Fibroblast of lung (primary cell): ENCODE measurements at regions not wholly inside any gene's neighbourhood (a gene's known extent, or its start where the extent isn't known, plus 50 kb on each side); places are given as distances from the start of the nearest gene placed in this dataset.
A peak's percentile ranks its signal among the peaks of the same experiment; 100 is the strongest.

Source experiments
- DNase-seq, 2 donors: peaks; one replicate each; pipeline versions ENCODE4 v3.0.0 to v3.0.0-alpha.2; 2010; ENCODE audit warnings: low read depth in 2 of 2
- H2AFZ ChIP-seq: 2 replicates; pipeline ENCODE4 v1.5.1; 2012; ENCODE audit warnings: low read length, control low read depth, inconsistent platforms
- H3K27ac ChIP-seq: 2 replicates; pipeline ENCODE4 v1.5.1; 2011; ENCODE audit warnings: low read length, control low read depth; ENCODE audit not compliant: insufficient read depth
- H3K27me3 ChIP-seq: 2 replicates; pipeline ENCODE4 v1.5.1; 2011; ENCODE audit warnings: mild to moderate bottlenecking, low read length; ENCODE audit not compliant: control insufficient read depth, insufficient read depth
- H3K36me3 ChIP-seq: 2 replicates; pipeline ENCODE4 v1.5.1; 2011; ENCODE audit warnings: low read length; ENCODE audit not compliant: control insufficient read depth, insufficient read depth
- H3K4me1 ChIP-seq: 2 replicates; pipeline ENCODE4 v1.5.1; 2011; ENCODE audit warnings: low read length; ENCODE audit not compliant: control insufficient read depth, insufficient read depth; ENCODE audit errors: extremely low read depth
- H3K4me2 ChIP-seq: 2 replicates; pipeline ENCODE4 v1.5.1; 2011; ENCODE audit warnings: low read length, control low read depth; ENCODE audit not compliant: insufficient read depth; ENCODE audit errors: extremely low read depth
- H3K4me3 ChIP-seq, 4 experiments: fragments of 200-600 bp in 1 of 4; sonication (generic) in 1 of 4; replicated peaks in 1 of 4; 2 replicates each; pipeline ENCODE4 v1.5.1; 2011 to 2016; ENCODE audit warnings: low read length in 4 of 4, low read depth in 3 of 4, mild to moderate bottlenecking in 3 of 4, control low read depth in 2 of 4, inconsistent platforms in 1 of 4, mixed read lengths in 1 of 4; ENCODE audit not compliant: insufficient read depth in 1 of 4; ENCODE audit errors: control extremely low read depth in 1 of 4
- H3K79me2 ChIP-seq: 2 replicates; pipeline ENCODE4 v1.5.1; 2012; ENCODE audit warnings: mild to moderate bottlenecking, low read length, inconsistent platforms; ENCODE audit not compliant: control insufficient read depth, insufficient read depth
- H3K9ac ChIP-seq: 2 replicates; pipeline ENCODE4 v1.5.1; 2011; ENCODE audit warnings: mild to moderate bottlenecking, low read length, control low read depth; ENCODE audit not compliant: insufficient read depth
- H3K9me3 ChIP-seq: 2 replicates; pipeline ENCODE4 v1.5.1; 2012; ENCODE audit warnings: low read depth, low read length; ENCODE audit not compliant: control insufficient read depth, insufficient read depth
- H4K20me1 ChIP-seq: 2 replicates; pipeline ENCODE4 v1.5.1; 2011; ENCODE audit warnings: low read length; ENCODE audit not compliant: control insufficient read depth, insufficient read depth; ENCODE audit errors: extremely low read depth
- CTCF ChIP-seq, 2 donors: IDR thresholded peaks in 1 of 2; conservative IDR thresholded peaks in 1 of 2; 1 replicate in 1 of 2; 2 replicates in 1 of 2; pipeline ENCODE4 v1.5.1; 2011 to 2012; ENCODE audit warnings: low read length in 2 of 2, control low read depth in 1 of 2, inconsistent platforms in 1 of 2, low read depth in 1 of 2, mild to moderate bottlenecking in 1 of 2
- EZH2 ChIP-seq: IDR thresholded peaks from 2 replicates; pipeline ENCODE4 v1.5.1; 2012; ENCODE audit warnings: low read length, control low read depth, mild to moderate bottlenecking; ENCODE audit errors: missing control alignments

DNA sequence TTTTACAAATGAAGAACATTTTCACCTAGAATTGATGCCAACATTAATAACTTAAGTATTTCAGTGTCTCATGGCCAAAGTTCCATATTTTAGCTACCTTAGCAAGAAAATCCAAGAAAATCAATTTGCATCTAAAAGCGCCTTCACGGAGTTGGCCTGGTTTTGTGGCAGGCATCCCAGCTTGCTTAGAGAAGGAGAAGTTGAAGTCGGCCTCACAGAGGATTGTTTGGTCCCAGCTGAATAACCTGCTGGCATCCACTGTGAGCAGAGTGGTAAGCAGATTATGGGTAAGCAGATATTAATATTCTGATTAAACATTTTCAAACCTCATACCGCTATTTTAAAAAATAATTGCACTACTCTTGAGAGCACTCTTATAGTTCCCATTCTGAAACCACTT lies 62.3 kb upstream of the STARD13 start:
- Histone ChIP-seq H3K4me3 (peak overlapping the region in 1 of 4 experiments; percentile 2), H3K4me2 (peak overlapping the region; percentile 51)

GRCh38 chr13:33348366-33348765 lies 62.8 kb upstream of the STARD13 start:
- H3K79me2 ChIP-seq: peaks cover 23% of the 10 kb centered on the region
- peak overlapping the region; percentile 51 for H3K4me2 ChIP-seq
- H3K36me3 ChIP-seq: no peaks in the 10 kb centered on the region
- peak overlapping the region; percentile 13 for H3K27ac ChIP-seq
- H3K4me1 ChIP-seq: peaks cover 6% of the 10 kb centered on the region
- no peaks in the 10 kb centered on the region for H3K27me3 ChIP-seq
- H3K9ac ChIP-seq: no peak overlapping the region
- H3K9me3 ChIP-seq: no peaks in the 10 kb centered on the region
- TF ChIP-seq CTCF (conservative IDR thresholded peaks at IDR 0.05 in 1 of 2, IDR thresholded peaks at IDR 0.05 in 1 of 2; ENCODE audit: low read depth in 1 of 2, low read length in 2 of 2) (no peak), EZH2 (no peak)
- DNase-seq: peak; percentile 77 to 79
- H3K4me3 ChIP-seq: peak overlapping the region in 3 of 4 experiments; percentile 2 to 87 (median 8)
- H4K20me1 ChIP-seq: no peaks in the 10 kb centered on the region
- H2AFZ ChIP-seq: no peak overlapping the region

More for the DNA sequence above, 62.3 kb upstream of the STARD13 start:
- H4K20me1 ChIP-seq: no peaks in the 10 kb centered on the region
- H3K9me3 ChIP-seq: no peaks in the 10 kb centered on the region
- no peaks in the 10 kb centered on the region for H3K27me3 ChIP-seq
- H3K79me2 ChIP-seq: peaks cover 23% of the 10 kb centered on the region
- H2AFZ ChIP-seq: no peak overlapping the region
- no peak overlapping the region for H3K9ac ChIP-seq
- no peaks in the 10 kb centered on the region for H3K36me3 ChIP-seq
- peaks cover 6% of the 10 kb centered on the region for H3K4me1 ChIP-seq
- TF ChIP-seq EZH2: no peak
- peak overlapping the region; percentile 13 for H3K27ac ChIP-seq
- peak in 1 of 2 donors; percentile 13 for DNase-seq

DNA sequence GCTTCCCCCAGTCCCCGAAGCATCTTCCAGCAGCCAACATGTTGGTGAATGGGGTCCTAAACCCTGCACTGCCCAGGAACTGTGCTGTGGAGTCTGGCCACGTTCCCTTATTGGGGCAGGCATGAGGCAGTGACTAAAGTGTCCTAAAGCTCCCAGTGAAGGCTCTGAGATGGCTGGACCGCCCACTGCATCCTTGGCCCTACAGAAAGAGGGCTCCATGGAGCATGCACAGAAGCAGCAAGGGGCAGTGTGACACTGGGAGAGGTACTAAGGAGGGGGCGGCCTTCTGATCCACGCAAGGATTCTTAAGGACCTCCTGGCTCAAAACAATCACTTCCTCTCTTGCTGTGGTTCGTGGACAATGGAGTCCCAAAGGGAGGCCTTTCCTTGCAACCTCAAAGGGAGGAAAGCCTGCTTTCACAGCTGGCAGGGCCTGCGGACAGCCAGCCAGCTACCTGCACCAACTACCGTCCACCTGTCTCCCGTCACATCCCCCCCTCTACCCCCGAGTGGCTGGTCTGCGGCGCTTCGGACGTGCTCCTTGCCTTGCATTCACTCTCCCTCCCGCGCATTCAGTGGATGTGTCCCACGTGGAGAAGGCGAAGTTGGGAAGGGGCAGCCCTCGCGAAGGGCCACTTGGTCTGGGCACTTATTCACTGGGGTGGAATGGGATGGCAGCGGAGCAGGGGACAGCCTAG lies 63.9 kb upstream of the STARD13 start:
- H3K27me3 ChIP-seq: no peaks in the 10 kb centered on the region
- H4K20me1 ChIP-seq: no peaks in the 10 kb centered on the region
- H3K4me1 ChIP-seq: peaks cover 6% of the 10 kb centered on the region
- peak overlapping the region; percentile 85 for H3K27ac ChIP-seq
- peak overlapping the region; percentile 58 to 96 (median 88) for H3K4me3 ChIP-seq
- peak overlapping the region; percentile 92 for H3K9ac ChIP-seq
- H2AFZ ChIP-seq: peak overlapping the region; percentile 65
- peaks cover 23% of the 10 kb centered on the region for H3K79me2 ChIP-seq
- no peak for DNase-seq
- peak overlapping the region; percentile 85 for H3K4me2 ChIP-seq
- H3K36me3 ChIP-seq: no peaks in the 10 kb centered on the region
- TF ChIP-seq CTCF (conservative IDR thresholded peaks at IDR 0.05 in 1 of 2, IDR thresholded peaks at IDR 0.05 in 1 of 2; ENCODE audit: low read depth in 1 of 2, low read length in 2 of 2) (no peak), EZH2 (no peak)
- no peaks in the 10 kb centered on the region for H3K9me3 ChIP-seq
